HG02798 (cell line): ENCODE measurements at regions not wholly inside any gene's neighbourhood (a gene's known extent, or its start where the extent isn't known, plus 50 kb on each side); places are given as distances from the start of the nearest gene placed in this dataset.
"Not testable (repeated sequence)": the region's sequence is repeated elsewhere in the genome, so short reads cannot be mapped to it uniquely, and the experiment has no call there.

ENCODE experiments used
- ATAC-seq: cut with Tn5 transposase; IDR thresholded peaks from one replicate; pipeline ENCODE4 v1.9.1; 2021; ENCODE audit warnings: mild to moderate bottlenecking; ENCODE audit not compliant: unreplicated experiment, poor library complexity

DNA sequence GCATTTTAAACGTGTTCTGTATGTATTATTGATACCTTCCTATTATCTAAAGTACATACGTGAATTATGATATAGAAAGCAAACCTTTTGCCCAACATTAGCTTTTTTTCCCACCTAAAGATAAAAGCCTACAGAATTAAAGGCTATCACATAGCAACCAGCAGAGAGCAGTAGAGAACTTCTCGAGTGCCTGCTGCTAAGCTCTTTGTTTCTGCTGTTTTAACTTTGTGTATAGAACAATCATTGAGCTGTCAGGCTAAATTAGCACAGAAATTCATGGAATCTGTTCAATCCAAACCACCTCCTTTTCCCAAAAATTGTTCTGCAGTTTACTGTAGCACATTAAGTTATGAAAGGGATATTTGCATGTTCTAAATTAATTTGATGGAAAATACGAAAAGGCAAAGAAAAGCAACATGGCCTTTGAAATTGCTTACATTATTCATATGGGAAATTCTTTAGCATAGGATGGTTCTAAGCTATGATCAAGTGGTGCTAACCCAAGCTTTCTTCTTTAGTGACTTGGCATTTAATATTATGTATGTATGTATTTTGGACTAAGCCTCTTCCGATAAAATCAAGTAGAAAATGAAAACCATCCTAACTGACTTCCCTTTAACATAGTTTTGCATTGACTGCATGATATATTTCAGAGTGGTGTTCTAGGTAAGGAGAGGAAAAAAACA lies 1288.5 kb downstream of the GATA3 start:
- peak; percentile 60 for ATAC-seq

DNA sequence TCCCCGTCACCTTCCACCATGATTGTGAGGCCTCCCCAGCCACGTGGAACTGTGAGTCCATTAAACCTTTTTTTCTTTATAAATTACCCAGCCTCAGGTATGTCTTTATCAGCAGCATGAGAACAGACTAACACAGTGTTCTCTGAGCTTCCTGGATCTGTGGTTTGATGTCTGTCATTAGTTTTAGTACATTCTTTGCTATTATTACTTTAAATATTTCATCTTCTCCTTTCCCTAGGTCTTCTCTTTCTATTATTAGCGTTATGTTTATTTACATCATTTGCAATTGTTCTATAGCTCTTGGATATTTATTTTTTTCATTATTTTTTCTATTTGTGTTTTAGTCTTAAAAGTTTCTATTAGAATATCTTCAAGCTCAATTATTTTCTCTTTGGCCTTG lies 1293.4 kb downstream of the GATA3 start:
- not testable (repeated sequence) for ATAC-seq

DNA sequence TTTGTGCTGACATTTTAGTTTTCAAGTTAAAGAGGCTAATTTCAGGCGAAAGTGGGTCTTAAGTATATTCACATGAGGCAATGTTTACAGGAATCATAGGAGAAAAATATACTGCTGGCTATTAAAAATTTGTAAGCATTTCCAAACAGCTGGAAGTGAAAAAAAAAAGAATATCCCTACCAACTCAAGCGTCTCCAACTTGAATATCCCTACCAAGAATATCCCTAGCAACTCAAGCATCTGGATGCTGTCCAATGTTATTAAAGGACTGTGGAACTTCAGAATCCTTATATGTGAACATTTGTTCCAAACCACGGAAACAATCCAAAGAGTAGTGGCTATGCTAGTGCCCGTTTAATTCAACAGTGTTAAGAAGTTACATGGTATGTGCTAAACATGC lies 1303.0 kb downstream of the GATA3 start:
- no peak for ATAC-seq

DNA sequence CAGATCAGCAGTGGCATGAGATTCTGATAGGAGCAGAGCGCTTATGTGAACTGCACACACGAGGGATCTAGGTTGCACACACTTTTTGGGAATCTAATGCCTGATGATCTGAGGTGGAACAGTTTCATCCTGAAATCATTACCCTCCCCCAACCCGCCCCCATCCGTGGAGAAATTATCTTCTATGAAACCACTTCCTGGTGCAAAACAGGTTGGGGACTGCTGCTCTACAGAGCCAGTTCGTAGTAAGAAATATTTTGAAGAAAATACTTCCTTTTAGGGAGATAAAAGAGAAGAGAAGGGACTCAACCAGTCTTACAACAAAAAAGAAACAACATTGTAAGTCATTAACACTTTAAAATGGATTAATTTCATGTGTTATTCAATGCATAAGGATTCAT lies 1308.2 kb downstream of the GATA3 start:
- ATAC-seq: no peak

DNA sequence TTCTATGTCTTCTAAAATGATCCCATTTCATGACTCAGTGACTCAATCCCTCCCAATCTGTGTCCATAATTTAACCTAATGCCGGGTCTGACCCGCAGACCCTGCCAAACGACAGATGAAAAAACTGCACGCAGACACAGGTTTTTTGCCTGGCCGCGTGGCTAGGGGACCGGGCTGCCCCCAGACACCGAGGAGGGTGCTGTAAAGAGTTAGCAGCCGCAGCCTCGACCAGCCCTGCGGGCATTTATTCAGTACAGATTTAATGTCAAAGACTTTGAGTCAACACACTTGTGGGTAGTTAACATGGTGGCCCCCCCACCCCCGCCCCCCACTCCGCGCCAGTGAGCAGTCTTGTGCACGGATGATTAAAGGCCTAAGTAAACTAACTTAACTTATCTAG lies 1324.7 kb downstream of the GATA3 start:
- ATAC-seq: no peak

DNA sequence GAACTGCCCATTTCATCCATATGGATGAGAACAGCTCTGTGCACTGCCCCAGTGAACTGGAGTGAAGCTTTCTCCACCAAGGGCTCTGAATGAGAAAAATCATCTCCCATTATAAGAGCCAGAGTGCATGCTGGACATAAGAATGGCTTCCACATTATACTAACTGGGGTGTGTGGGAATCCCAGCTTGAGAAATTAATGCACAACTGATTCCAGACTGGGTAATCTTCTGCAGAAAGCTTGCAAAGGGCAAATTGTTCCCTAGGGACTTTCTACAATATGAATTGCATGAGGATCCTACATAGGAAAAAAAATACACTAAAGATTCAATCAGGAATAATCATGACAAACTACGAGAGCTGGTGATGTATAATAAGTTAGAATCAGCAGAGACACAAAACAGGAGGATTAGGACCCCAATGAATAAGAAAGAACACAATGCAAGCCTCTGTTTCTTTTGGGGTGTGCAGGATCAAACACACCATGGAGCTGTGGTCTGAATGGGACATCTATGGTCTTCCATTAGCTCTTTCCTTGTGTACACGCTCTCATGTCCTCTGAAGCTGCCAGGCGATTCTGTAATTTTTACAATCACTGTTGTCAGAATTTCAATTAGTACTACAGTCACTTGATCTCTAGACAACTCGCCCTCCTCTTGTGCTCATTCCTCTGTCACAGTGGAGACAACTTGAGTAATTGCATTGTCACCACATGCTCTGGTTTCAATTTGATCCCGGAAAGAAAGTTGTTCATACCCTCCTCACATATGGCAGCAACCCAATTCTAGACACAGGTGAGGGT lies 1327.4 kb downstream of the GATA3 start:
- no peak for ATAC-seq

DNA sequence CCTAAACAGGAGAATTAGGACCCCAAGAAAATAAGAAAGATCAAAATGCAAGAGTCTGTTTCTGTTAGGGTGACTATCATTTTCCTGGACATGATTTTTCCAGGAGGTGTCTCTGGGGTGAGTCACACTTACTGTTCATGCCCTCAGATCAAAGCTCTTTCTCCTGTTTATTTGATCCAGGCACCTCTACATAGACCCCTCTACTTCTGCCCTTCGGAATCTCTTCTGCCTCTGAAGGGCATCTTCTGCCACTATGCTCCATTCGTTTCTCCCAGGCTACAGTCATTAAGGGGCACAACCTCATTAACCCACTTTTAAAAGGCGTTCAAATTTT lies 1328.0 kb downstream of the GATA3 start:
- no peak for ATAC-seq

DNA sequence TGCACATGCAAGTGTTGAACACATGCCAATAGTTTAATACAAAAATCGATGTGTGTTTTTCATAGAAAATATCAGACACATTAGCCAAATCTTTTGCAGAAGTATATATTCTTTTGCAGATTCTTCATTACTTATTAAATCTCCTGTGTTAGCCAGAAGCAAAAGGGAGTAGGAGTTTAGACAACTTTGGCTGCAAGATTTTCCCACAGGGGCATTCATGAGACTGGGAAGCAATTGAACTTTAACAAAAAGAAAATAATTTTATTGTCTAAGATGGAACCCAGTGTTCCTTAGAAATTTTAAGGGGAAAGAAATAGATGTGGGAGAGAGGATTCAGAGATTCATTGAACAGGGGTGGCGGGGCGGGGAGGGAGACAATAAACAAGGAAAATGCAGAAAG lies 1336.0 kb downstream of the GATA3 start:
- ATAC-seq: no peak

DNA sequence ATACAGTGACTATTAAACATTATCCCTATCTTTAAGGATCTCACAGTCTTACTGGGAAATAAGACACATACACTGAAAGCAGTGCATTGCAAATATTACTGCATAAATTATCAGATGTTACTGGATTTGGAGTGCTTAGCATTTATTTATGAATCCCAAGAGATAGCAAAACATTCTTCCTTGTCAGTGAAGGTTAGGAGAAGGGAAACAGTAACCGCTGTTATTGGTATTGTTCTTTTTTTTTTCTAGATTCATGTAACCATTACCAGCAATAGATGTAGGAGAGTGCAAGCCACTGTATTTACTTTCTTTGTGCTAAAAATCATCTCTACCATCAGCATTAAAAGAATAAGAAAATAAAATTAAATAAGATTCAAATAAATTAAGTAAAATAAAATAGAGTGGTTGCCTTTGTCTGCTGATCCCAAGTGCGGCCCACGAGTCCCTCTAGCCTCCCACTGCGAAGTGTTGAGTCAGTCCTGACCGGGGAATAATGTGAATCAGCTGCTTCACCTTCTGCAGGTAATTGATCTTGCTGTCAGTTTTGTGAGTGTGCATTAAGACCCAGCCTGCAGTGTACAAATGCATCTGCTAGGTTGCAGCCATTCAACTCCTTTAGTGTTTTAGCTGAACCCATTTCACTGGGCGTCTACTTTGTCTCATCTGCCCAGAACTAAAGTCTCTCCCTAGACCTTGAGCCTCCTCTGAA lies 1344.9 kb downstream of the GATA3 start:
- no peak for ATAC-seq

DNA sequence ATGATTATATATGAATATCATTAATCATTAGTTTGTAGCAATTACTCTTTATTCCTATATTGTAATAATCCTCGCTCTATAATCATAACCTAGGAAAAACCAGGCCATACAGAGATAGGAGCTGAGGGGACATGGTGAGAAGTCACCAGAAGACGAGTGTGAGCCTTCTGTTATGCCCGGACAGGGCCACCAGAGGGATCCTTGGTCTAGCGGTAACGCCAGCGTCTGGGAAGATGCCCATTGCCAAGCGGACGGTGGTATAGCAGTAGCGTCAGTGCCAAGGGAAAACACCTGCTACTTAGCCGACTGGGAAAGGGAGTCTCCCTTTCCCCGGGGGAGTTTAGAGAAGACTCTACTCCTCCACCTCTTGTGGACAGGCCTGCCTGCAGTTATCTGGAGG lies 1347.6 kb downstream of the GATA3 start:
- ATAC-seq: not testable (repeated sequence)

DNA sequence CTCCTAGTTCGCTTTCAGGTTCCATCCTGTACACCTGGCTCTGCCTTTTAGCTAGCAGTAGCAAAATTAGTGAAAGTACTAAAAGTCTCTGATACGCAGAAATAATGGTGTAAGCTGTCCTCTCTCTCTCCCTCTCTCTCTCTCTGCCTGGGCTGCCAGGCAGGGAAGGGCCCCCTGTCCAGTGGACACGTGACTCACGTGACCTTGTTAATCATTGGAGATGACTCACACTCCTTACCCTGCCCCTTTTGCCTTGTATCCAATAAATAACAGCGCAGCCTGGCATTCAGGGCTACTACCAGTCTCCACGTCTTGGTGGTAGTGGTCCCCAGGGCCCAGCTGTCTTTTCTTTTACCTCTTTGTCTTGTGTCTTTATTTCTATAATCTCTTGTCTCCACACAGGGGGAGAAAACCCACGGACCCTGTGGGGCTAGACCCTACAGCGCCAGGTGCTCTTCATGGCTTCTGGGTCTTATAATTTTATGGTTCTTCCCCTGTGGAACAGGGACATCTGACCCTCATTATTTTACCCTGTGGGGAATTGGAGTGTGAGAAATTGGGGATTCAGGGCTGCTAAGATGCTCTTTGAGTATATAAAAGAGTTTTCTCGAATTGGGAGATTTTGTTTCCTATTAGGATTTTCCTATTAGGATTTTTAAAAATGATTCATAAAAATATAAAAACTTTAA lies 1348.2 kb downstream of the GATA3 start:
- ATAC-seq: not testable (repeated sequence)

DNA sequence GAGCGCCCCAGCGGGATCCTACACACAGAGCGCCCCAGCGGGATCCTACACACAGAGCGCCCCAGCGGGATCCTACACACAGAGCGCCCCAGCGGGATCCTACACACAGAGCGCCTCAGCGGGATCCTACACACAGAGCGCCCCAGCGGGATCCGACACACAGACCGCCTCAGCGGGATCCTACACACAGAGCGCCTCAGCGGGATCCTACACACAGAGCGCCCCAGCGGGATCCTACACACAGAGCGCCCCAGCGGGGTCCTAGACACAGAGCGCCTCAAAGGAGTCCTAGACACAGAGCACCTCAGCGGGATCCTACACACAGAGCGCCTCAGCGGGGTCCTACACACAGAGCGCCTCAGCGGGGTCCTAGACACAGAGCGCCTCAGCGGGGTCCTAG lies 1352.7 kb downstream of the GATA3 start:
- not testable (repeated sequence) for ATAC-seq

DNA sequence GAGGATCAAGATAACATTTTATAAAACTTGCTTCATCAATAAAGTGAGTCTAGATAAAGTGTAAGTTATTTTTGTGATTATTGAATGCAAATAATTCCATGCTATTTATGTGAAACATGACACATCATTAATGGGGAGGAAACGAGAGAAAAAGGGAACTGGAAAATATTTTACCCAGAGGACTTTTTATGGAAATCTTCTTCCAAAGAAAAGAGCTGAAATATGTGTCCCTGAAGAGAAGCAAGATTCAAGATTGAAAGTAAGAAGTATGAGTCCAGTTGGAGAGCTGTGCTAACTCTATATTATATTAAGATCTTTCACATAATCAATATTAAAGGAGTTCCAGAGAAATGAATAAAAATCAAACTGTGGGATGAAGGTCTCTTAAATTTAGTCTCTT lies 1361.8 kb downstream of the GATA3 start:
- no peak for ATAC-seq

DNA sequence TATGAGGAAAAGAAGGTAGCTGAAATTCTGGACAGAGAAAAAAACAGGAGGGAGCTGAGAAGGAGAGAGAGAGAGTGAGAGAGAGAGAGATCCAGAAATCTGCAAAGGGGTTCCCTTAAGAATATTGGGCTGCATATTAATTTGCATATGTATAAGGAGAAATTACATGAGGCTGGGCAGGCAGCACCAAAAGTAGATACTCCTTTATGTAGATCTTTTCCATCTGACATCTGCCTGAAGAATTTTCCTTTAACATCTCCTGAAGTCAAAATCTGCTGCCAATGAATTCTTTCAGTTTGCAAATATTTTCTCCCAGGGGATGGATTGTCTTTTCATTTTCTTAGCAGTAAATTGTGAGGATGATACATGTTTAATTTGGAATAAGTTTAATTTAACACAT lies 1365.3 kb downstream of the GATA3 start:
- no peak for ATAC-seq

DNA sequence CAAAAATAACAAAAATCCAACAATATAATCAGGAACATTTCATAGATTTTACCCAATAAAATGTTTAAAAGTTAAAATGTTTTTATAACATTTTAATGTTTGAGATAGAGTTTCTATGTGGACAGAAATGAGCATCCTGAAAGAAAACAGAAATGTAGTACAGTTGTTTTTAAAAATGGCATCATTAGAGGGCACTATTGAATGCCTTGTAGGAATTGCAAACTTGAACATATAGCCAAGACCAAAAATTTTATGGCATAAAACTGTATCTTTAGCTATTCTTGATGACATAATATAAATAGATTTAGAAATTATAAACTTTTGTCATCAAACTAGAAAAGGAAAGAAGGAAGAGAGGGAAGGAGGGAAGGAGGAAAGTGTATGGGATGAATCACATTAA lies 1372.7 kb downstream of the GATA3 start:
- ATAC-seq: no peak

DNA sequence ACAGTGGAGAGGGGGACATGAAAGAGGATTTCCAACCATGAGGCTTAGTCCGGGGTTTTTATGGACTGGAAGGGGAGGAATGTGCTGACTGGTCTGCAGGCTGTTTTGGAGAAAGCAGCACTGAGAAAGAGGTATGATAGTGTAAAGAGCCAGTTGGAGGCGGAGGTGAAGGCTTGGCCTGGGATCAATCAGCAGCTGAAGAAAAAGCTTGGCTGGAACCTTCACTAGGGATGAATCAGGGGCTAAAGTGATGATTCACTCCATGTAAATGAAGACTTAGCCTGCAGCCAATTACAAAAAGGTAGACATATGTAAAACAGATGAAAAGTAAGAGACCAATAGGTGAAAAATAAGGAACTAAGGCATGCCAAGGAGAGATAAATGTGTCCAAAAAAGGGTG lies 1382.6 kb downstream of the GATA3 start:
- ATAC-seq: no peak

DNA sequence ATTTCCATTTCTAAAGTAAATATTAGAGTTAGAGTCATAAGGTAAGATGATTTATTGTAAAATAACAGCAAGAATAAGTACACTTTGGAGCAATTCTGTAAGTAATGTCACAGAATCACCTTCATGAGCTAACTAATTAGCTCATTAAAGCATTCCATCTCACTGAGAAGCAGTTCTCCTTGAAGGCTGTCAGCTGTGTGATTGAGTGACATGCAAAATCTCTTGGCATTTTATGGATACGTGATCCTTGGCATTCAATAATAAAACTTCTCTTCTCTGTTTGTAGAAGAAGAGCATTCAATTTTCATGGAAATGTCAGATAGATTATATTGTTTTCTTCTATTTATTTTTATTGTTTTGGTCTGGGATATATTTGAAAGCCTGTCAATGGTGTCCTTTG lies 1389.3 kb downstream of the GATA3 start:
- ATAC-seq: no peak

DNA sequence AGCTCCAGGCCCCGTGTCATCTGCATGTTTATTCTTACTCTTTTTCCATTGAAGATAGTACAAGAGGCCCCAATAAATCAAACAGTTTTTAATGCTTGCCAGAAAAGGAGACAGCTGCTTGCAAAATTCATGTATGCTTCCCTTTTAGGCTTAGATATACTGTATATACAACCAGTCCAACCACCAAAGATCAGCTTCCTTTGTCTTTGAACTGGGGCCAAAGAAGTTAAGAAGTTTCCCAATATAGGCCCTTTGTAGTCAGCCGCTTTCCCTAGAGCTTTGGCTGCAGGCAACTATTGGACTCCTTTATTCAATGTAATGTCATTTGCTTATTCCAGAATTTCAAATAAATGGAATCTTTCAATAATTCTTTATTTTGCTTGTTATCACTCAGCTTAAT lies 1395.0 kb downstream of the GATA3 start:
- ATAC-seq: no peak

DNA sequence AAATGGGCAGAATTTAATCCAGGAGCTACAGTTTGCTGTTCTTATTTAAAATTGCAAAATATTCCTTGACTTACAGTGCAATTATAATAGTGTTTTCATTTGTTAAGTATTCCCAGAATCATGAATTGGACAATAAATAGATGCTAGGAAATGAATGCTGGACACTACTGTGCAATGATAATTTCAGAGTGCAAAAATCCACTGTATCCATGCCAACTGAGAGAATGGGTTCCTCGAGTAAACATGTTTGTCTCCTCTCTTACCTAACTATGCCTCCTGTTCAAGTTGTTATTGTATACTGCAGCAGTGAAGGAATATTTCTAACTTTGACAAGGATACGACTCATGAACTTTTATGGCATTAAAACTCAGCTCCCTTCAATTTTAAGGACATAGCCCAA lies 1396.3 kb downstream of the GATA3 start:
- ATAC-seq: no peak

DNA sequence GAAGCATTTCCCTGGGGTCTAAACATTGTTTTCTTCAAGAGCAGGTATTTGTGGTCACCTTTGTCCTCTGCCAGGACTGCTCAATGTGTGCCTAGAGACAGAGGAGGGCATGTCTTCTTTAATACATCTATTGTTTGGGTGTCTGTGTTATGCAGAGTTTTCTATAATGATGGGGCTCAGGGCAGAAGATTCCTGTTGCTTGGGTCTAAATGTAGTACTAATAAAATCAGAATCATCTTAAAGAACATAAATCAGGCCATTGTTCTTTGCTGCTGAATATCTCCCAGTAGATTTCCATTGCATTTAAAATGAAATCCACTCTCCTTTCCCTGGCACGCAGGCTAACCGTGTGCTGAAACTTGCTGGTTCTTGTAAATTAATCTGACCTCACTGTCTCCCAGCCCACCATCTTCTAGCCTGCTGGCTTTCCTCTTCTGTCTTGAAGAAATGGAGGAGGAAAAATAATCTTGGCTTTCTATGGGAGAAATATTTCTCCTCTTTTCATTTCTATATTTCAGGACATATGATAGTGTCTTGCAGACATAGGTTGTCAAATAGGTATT lies 1396.8 kb downstream of the GATA3 start:
- ATAC-seq: no peak

DNA sequence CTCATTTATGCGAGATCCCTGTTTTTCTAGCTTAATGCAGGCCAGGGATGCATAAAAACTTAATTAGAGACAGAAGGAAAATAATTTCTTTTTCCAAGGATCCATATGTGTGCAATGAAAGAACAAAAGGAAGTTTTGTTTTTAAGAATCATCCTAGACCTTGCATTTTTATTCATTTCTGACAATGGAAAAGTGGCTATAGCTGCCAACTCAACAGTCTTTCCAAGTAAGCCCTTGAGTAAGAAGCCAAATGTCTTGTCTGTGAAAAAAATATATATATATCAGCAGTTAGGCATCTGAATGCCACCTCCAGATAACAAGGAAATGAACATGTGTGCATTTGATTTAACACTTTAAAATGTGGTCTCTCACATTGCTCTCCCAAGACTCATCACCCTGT lies 1397.6 kb downstream of the GATA3 start:
- ATAC-seq: no peak
